ENCODE measurements at regions not wholly inside any gene's neighbourhood (a gene's known extent, or its start where the extent isn't known, plus 50 kb on each side); places are given as distances from the start of the nearest gene placed in this dataset.

DNA sequence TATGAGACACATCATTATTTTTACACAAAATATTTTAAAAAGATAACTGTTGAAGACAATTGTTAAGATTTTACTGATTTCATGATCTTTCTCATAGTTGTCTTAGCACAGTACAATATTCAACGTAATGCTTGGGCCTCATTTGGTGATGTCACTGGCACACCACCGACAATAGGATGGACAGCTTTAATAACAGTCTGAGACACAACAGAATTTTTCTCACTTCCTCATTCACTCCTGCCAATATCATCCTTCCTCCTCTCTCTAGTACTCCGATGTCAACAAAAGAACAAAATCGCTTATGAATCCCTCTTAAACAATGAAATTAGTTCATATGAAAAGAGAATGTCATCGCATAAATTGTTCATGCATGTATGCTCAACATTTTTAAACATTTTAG, 461.9 kb upstream of the CDH7 start:
- DNase-seq (ENCODE audit: low read depth), result no peak
- no peak overlapping the region for H3K4me3 ChIP-seq (ENCODE audit: low read depth, low read length)
- TF ChIP-seq, protein P1, sequence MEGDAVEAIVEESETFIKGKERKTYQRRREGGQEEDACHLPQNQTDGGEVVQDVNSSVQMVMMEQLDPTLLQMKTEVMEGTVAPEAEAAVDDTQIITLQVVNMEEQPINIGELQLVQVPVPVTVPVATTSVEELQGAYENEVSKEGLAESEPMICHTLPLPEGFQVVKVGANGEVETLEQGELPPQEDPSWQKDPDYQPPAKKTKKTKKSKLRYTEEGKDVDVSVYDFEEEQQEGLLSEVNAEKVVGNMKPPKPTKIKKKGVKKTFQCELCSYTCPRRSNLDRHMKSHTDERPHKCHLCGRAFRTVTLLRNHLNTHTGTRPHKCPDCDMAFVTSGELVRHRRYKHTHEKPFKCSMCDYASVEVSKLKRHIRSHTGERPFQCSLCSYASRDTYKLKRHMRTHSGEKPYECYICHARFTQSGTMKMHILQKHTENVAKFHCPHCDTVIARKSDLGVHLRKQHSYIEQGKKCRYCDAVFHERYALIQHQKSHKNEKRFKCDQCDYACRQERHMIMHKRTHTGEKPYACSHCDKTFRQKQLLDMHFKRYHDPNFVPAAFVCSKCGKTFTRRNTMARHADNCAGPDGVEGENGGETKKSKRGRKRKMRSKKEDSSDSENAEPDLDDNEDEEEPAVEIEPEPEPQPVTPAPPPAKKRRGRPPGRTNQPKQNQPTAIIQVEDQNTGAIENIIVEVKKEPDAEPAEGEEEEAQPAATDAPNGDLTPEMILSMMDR (conservative IDR thresholded peaks at IDR 0.05; ENCODE audit: low read depth, low read length), result no peak

DNA sequence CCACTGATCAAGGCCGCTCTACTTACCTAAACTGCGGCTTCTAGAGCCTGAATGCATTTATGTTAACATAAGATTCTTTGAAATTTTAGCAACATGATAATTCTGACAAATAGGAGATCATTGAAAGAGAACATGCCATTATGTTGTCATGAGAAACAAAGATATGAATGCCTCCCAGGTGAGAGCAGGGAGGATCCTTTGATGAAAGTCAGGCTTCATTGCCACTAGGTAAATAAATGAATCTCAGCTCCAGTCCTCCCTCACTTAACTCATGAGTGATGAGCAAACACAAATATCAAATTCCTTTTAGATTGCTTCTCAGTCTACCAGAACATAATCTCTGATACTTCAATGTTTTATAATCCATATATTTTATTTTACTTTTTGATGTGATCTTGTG, 463.2 kb upstream of the CDH7 start:
- TF ChIP-seq, protein P1 (conservative IDR thresholded peaks at IDR 0.05; ENCODE audit: low read depth, low read length), result no peak
- no peak overlapping the region for H3K4me3 ChIP-seq (ENCODE audit: low read depth, low read length)
- DNase-seq (ENCODE audit: low read depth), result no peak

DNA sequence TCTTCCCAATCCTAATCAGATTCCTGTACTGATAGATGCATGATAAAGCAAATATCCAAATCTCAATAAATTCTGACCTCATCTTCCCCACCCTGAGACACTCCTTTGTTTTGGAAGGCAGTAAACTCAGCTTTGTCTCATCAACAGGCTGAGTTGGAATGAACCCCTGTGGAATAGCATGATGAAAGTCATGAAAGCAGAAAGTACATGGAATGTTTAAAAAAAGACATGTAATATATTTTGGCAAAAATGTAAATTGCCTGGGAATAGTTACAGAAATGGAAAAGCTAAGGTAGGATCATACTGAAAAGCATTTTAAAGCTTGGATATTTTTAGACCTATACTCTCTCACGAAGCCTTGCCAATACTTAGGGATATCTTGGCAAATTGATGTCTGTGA, 468.7 kb upstream of the CDH7 start:
- DNase-seq (ENCODE audit: low read depth), result no peak
- TF ChIP-seq, protein P1 (conservative IDR thresholded peaks at IDR 0.05; ENCODE audit: low read depth, low read length), result no peak
- no peak overlapping the region for H3K4me3 ChIP-seq (ENCODE audit: low read depth, low read length)

DNA sequence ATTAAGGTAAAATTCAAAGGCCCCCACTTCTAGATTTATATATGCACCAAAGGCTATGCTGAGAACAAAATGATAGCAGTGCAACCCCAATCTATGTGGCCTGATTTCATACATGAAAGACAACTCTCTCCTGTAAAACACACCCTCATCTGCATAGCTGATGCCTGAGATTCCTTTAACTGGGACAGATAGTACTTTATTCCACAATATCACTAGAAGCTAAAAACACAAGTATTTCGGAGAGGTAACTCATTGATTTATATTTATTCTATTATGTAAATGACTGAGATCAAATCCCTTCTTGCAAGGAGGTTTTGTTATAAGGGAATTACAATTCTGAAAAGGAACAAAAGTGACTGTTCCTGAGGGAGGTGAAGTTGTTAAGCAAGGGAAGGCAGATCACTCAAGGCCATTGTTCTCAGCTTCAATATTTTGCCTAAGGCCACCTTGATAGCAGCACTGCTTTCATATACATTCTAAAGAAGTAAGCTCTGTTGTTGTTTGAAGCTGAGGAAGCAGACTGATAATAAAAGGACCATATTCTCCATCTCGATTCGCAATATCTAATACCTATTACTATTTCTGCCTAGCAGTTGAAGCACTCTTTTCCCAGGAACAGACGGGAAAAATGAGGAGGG, 471.0 kb upstream of the CDH7 start:
- H3K4me3 ChIP-seq (ENCODE audit: low read depth, low read length), result no peak overlapping the region
- TF ChIP-seq, protein P1 (conservative IDR thresholded peaks at IDR 0.05; ENCODE audit: low read depth, low read length), result no peak
- DNase-seq (ENCODE audit: low read depth), result no peak

DNA sequence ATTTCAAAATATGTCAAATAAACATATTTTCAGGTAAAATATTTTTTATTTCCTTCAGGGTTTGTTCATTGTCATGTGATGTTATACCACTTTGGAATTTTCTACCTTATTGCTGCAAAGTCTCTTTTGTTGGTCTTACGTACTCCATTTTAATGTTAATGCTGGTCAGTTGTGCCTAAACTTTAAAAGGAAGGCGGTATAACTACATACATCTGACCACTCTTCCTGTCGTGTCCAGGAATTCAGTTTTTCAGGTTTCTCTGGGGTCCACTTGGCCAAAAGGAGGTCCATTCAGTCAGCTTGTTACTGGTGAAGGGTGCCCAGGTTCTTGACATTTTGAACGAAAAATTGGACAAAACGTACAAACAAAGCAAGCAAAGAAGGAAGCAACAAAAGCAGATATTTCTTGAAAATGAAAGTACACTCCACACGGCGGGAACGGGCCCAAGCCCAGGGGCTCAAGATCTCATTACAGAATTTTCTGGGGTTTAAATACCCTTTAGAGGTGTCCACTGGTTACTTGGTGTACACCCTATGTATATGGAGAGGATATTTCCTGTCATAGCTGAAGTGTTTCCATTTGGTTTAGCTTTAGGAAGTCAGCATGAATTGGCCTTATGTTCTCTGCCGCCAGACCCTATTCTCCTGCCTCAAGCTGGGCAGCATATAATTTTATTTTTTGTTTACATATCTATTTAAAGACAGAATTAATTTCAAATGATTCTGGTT, 471.7 kb upstream of the CDH7 start:
- H3K4me3 ChIP-seq (ENCODE audit: low read depth, low read length), result no peak overlapping the region
- TF ChIP-seq, protein P1 (conservative IDR thresholded peaks at IDR 0.05; ENCODE audit: low read depth, low read length), result no peak
- no peak for DNase-seq (ENCODE audit: low read depth)

DNA sequence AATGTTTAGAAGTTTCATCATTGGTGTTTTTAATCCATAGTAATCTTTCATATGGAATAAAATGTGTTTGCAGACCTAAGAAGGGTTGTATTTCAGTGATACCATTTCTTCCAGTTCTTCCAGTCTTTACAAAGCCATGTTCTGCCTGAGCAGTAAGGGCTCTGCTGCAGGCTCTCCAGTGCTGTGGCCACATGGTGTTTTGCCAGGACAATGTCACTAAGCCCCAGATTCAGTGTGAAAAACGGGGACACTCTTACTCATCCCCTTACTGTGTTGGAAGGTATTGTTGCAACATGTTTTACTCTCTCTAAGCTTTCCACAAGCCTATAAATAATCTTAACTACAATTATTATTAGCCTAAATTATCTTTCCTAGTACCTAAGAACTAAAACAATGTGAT, 481.4 kb upstream of the CDH7 start:
- TF ChIP-seq, protein P1 (conservative IDR thresholded peaks at IDR 0.05; ENCODE audit: low read depth, low read length), result no peak
- no peak overlapping the region for H3K4me3 ChIP-seq (ENCODE audit: low read depth, low read length)
- DNase-seq (ENCODE audit: low read depth), result no peak

DNA sequence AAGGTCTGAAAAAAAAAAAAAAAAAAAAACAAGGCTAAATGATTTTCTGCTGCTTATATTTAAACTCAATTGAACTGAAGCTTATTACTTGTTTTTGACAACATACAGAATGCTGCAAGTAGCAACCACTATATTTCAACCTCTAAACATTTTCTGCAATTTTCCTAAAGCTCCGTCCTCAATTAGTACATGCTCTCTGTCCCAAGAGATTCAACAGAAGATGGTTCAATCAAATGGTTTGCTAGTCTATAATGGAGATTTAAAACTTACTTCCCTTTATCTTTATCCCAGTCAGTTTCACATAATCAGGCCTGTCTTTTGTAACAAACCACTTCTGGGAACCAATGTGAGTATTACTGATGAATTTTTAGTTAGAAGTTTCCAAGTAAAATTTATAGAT, 485.1 kb upstream of the CDH7 start:
- no peak for DNase-seq (ENCODE audit: low read depth)
- no peak overlapping the region for H3K4me3 ChIP-seq (ENCODE audit: low read depth, low read length)
- TF ChIP-seq, protein P1 (conservative IDR thresholded peaks at IDR 0.05; ENCODE audit: low read depth, low read length), result no peak

All from choroid plexus epithelial cell (primary cell).